K562 (cell line): ENCODE measurements at regions not wholly inside any gene's neighbourhood (a gene's known extent, or its start where the extent isn't known, plus 50 kb on each side); places are given as distances from the start of the nearest gene placed in this dataset.

Experiments
- CTCFL ChIP-seq: IDR thresholded peaks from 2 replicates; pipeline ENCODE4 v1.6.1; 2011; ENCODE audit warnings: borderline replicate concordance, low read depth, mild to moderate bottlenecking, moderate library complexity, low read length; ENCODE audit not compliant: insufficient read depth, poor library complexity, severe bottlenecking
- FUS ChIP-seq: fragments of 200-400 bp; formaldehyde crosslinking; optimal IDR thresholded peaks from 2 replicates; pipeline ENCODE3; 2017; ENCODE audit warnings: low read depth, low read length
- HDGF ChIP-seq: fragments of 450-650 bp; IDR thresholded peaks from 2 replicates; pipeline ENCODE4 v1.6.1; 2016
- KLF10 ChIP-seq: fragments of 250-450 bp; sonication (Bioruptor Pico); IDR thresholded peaks from 2 replicates; pipeline ENCODE4 v1.6.1; 2021; ENCODE audit warnings: matching md5 sums
- PHB ChIP-seq: fragments of 250-450 bp; sonication (Bioruptor Pico); IDR thresholded peaks from 2 replicates; pipeline ENCODE4 v1.5.0; 2021
- POLR2B ChIP-seq: fragments of 450-650 bp; IDR thresholded peaks from 2 replicates; pipeline ENCODE4 v1.6.1; 2018; ENCODE audit warnings: low read depth; ENCODE audit not compliant: partially characterized antibody
- RAD21 ChIP-seq, 2 experiments: fragments of 250-450 bp in 1 of 2; fragments of 450-650 bp in 1 of 2; sonication (Bioruptor Pico) in 1 of 2; formaldehyde crosslinking in 1 of 2; IDR thresholded peaks in 1 of 2; conservative IDR thresholded peaks in 1 of 2; 2 replicates each; pipeline versions ENCODE4 v1.4.0 to v1.8.0; 2020 to 2022; ENCODE audit warnings: mild to moderate bottlenecking in 2 of 2, moderate library complexity in 1 of 2
- RNF219 ChIP-seq: fragments of 250-450 bp; sonication (Bioruptor Pico); IDR thresholded peaks from 2 replicates; pipeline ENCODE4 v1.5.0; 2022; ENCODE audit warnings: mild to moderate bottlenecking
- SFPQ ChIP-seq: fragments of 200-400 bp; formaldehyde crosslinking; IDR thresholded peaks from 2 replicates; pipeline ENCODE4 v1.6.1; 2017; ENCODE audit warnings: mild to moderate bottlenecking, low read depth, low read length, moderate library complexity
- SMAD2 ChIP-seq: fragments of 150-350 bp; IDR thresholded peaks from 2 replicates; pipeline ENCODE4 v1.6.1; 2014; ENCODE audit warnings: low read depth, mild to moderate bottlenecking, low read length
- SMAD3 ChIP-seq: fragments of 450-650 bp; formaldehyde crosslinking; conservative IDR thresholded peaks from 2 replicates; pipeline ENCODE4 v1.4.0; 2020; ENCODE audit warnings: mild to moderate bottlenecking
- TCF7 ChIP-seq: sonication (generic); IDR thresholded peaks from 2 replicates; pipeline ENCODE4 v1.6.1; 2016; ENCODE audit warnings: antibody characterized with exemption, borderline replicate concordance
- ZBED1 ChIP-seq: IDR thresholded peaks from 2 replicates; pipeline ENCODE4 v1.6.1; 2014
- ZC3H8 ChIP-seq: fragments of 450-650 bp; IDR thresholded peaks from 2 replicates; pipeline ENCODE4 v1.6.1; 2017
- ZNF384 ChIP-seq: IDR thresholded peaks from 2 replicates; pipeline ENCODE4 v1.6.1; 2012; ENCODE audit warnings: low read depth, low read length, improper control_type of control experiment
- ZNF644 ChIP-seq: fragments of 200-800 bp; sonication (Bioruptor generic); IDR thresholded peaks from 2 replicates; pipeline ENCODE4 v1.6.1; 2016; ENCODE audit warnings: low read depth, missing genetic modification characterization, missing compliant biosample characterization
- ZNF707 ChIP-seq: fragments of 250-450 bp; sonication (Bioruptor Pico); conservative IDR thresholded peaks from 2 replicates; pipeline ENCODE4 v1.8.0; 2022; ENCODE audit warnings: inconsistent platforms, mild to moderate bottlenecking, moderate library complexity
- TF ChIP-seq, protein P1 (sequence below): sonication (generic); formaldehyde crosslinking; IDR thresholded peaks from 2 replicates; pipeline ENCODE4 v1.9.0; 2022; ENCODE audit warnings: mild to moderate bottlenecking, missing genetic modification reagents
- TF ChIP-seq, protein P2 (sequence below): IDR thresholded peaks from 2 replicates; pipeline ENCODE4 v1.6.1; 2016; ENCODE audit warnings: missing genetic modification characterization, missing compliant biosample characterization
- TF ChIP-seq, protein P3 (sequence below): fragments of 250-450 bp; sonication (Bioruptor Pico); IDR thresholded peaks from 2 replicates; pipeline ENCODE4 v1.5.0; 2021; ENCODE audit warnings: mild to moderate bottlenecking, borderline replicate concordance

- TF ChIP-seq SFPQ (no peak), FUS (no peak), KLF10 (CRISPR knock-in tag) (no peak), ZNF384 (no peak), POLR2B (no peak), CTCFL (no peak), RAD21 (CRISPR knock-in tag; conservative IDR thresholded peaks at IDR 0.05 in 1 of 2, IDR thresholded peaks at IDR 0.05 in 1 of 2) (no peak), ZNF644 (tag) (no peak), SMAD3 (no peak), ZNF707 (CRISPR knock-in tag) (no peak), PHB (CRISPR knock-in tag) (no peak), TCF7 (no peak), RNF219 (CRISPR knock-in tag) (no peak), SMAD2 (no peak), ZBED1 (no peak), ZC3H8 (no peak), HDGF (no peak)
- TF ChIP-seq, protein P1, sequence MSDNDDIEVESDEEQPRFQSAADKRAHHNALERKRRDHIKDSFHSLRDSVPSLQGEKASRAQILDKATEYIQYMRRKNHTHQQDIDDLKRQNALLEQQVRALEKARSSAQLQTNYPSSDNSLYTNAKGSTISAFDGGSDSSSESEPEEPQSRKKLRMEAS = no peak
- TF ChIP-seq, protein P2, sequence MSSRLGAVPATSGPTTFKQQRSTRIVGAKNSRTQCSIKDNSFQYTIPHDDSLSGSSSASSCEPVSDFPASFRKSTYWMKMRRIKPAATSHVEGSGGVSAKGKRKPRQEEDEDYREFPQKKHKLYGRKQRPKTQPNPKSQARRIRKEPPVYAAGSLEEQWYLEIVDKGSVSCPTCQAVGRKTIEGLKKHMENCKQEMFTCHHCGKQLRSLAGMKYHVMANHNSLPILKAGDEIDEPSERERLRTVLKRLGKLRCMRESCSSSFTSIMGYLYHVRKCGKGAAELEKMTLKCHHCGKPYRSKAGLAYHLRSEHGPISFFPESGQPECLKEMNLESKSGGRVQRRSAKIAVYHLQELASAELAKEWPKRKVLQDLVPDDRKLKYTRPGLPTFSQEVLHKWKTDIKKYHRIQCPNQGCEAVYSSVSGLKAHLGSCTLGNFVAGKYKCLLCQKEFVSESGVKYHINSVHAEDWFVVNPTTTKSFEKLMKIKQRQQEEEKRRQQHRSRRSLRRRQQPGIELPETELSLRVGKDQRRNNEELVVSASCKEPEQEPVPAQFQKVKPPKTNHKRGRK (tag) = no peak
- TF ChIP-seq, protein P3, sequence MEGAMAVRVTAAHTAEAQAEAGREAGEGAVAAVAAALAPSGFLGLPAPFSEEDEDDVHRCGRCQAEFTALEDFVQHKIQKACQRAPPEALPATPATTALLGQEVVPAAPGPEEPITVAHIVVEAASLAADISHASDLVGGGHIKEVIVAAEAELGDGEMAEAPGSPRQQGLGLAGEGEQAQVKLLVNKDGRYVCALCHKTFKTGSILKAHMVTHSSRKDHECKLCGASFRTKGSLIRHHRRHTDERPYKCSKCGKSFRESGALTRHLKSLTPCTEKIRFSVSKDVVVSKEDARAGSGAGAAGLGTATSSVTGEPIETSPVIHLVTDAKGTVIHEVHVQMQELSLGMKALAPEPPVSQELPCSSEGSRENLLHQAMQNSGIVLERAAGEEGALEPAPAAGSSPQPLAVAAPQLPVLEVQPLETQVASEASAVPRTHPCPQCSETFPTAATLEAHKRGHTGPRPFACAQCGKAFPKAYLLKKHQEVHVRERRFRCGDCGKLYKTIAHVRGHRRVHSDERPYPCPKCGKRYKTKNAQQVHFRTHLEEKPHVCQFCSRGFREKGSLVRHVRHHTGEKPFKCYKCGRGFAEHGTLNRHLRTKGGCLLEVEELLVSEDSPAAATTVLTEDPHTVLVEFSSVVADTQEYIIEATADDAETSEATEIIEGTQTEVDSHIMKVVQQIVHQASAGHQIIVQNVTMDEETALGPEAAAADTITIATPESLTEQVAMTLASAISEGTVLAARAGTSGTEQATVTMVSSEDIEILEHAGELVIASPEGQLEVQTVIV (CRISPR knock-in tag) = no peak
These were observed 511.7 kb downstream of the NTRK3 start (continued) for GRCh38 chr15:87744815-87745214.
